ENCODE measurements at regions not wholly inside any gene's neighbourhood (a gene's known extent, or its start where the extent isn't known, plus 50 kb on each side); places are given as distances from the start of the nearest gene placed in this dataset.

DNA sequence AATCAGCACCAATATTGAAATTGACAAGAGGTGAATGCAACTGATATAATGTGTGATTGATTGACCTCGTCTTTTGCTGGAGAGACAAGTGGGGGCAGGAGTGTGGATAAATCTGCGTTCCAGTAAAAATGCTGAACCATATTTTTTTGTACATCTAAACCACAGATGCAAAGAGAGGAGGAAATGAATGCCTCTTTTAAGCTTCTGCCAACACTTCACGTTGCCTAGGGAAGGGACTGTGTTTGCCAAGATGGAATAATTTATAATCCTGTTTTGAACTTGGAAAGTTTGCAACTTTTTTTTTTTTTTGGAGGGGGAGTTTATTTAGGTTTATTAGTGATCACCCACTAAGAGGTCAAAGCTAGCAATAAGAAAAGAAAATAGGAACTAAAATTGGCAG, 288.2 kb upstream of the EEF2KMT start:
- TF ChIP-seq, protein P1, sequence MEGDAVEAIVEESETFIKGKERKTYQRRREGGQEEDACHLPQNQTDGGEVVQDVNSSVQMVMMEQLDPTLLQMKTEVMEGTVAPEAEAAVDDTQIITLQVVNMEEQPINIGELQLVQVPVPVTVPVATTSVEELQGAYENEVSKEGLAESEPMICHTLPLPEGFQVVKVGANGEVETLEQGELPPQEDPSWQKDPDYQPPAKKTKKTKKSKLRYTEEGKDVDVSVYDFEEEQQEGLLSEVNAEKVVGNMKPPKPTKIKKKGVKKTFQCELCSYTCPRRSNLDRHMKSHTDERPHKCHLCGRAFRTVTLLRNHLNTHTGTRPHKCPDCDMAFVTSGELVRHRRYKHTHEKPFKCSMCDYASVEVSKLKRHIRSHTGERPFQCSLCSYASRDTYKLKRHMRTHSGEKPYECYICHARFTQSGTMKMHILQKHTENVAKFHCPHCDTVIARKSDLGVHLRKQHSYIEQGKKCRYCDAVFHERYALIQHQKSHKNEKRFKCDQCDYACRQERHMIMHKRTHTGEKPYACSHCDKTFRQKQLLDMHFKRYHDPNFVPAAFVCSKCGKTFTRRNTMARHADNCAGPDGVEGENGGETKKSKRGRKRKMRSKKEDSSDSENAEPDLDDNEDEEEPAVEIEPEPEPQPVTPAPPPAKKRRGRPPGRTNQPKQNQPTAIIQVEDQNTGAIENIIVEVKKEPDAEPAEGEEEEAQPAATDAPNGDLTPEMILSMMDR (IDR thresholded peaks at IDR 0.05; ENCODE audit: extremely low read depth, missing control alignments): no peak

DNA sequence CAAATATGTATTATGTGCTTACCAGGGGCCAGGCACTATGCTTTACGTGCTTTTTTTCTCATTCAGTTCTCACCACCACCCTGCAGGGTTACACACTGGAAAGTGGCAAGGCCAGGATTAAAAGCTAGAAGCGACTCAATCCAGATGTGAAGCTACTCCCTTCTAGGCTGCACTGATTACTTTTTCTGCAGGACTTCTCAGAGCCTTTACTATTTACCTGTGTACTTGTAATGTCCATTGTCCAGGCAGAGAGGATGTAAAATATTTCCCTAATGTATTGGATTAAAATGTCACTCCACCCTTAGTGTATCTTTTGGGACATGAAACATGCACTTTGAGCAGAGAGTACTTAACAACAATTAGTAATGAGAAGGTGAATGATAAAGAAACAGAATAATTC, 287.5 kb upstream of the EEF2KMT start:
- TF ChIP-seq, protein P1 (IDR thresholded peaks at IDR 0.05; ENCODE audit: extremely low read depth, missing control alignments): no peak
- DNase-seq (ENCODE audit: low spot score): no peak

More for the DNA sequence above, 288.2 kb upstream of the EEF2KMT start:
- DNase-seq (ENCODE audit: low spot score): no peak

DNA sequence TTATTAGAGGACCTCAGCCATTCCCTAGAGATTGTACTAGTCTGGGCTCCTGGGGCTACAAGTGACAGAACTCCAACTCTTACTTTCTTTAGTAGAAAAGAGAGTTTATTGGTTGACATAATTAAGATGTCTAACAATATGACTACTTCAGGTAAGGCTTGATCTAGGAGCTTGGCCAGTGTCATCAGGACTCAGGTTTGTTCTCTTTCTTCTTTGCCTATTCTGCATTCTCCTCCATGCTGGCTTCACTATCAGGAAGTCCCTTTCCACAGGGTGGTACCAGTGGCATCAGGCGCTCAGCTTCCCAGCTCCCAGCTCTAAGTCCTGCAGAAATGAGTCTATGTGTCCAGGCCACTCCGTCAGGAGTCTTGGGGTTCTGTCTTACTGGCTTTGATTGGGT, 286.1 kb upstream of the EEF2KMT start:
- TF ChIP-seq, protein P1 (IDR thresholded peaks at IDR 0.05; ENCODE audit: extremely low read depth, missing control alignments): no peak
- no peak for DNase-seq (ENCODE audit: low spot score)

DNA sequence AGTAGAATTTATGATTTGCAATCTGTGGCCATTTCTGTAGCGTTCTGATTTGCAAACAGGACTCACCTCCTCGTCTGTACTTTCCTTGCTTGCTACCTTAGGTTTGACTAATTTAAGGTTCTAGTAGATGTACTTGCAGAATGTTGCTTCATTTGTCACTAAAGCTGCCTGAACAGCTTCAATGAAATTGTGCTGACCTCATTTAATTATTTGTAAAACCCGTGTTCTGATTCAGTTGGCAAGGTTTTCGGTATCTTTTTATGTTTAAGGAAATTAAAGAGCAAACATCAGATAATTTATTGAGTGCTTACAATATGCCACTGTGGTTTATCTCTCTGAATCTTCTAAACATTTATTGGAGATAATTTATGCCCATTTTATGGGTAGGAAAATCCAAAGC, 284.9 kb upstream of the EEF2KMT start:
- TF ChIP-seq, protein P1 (IDR thresholded peaks at IDR 0.05; ENCODE audit: extremely low read depth, missing control alignments): no peak
- DNase-seq (ENCODE audit: low spot score): no peak

DNA sequence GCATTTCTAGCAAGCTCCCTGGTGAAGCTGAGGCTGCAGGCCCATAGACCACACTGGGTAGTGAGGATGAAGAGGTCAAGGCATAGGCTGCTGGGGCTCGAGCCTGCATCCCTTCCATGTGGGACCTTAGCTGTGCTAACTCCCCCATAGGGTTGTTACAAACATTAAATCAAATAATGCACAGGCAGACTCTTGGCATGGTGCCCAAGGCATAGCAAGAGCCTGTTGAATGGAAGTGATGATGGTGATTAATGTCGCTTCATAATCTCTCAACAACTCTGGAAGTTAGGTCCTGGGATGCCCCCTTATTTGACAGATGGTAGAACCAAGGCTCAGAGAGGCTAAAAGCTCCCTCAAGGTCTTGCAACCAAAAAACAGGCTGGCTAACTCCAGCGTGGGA, 283.9 kb upstream of the EEF2KMT start:
- TF ChIP-seq, protein P1 (IDR thresholded peaks at IDR 0.05; ENCODE audit: extremely low read depth, missing control alignments): no peak
- no peak for DNase-seq (ENCODE audit: low spot score)

DNA sequence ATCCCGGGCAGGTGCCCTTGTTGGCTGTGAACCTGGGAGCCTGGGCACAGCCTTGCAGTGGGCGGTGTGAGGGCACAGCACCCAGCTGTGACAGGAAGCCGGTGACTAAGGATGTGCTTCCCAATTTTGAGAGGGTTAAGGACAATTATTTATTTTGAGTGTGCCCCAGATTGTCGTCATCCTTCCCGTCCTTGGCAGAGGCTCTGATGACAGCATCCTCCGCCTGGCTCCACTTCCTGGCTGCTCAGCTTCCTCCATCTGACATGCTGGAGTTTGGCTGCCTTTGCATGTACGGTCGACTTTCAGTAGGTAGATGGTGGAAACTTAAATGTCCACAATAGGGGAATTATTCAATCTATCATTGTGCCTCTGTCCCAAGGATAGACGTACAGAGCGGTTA, 282.4 kb upstream of the EEF2KMT start:
- no peak for DNase-seq (ENCODE audit: low spot score)
- TF ChIP-seq, protein P1 (IDR thresholded peaks at IDR 0.05; ENCODE audit: extremely low read depth, missing control alignments): no peak

DNA sequence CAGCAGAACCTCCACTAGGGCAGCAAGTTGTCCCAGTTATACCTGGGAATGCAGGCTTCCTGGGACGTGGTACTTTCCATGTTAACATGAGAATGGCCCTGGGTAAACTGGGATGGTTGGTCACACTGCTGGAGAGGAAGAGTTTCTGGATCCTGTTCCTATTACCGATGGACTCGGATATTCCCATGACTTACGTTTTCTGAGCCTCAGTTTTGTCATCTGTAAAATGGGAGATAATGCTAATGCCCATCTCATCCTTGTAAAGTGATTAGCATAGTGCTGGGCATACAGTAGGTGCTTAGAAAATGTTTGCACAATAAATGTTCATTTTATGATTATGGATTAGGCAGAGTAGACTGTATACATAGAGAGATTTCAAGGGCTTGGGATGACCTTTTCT, 280.9 kb upstream of the EEF2KMT start:
- no peak for DNase-seq (ENCODE audit: low spot score)
- TF ChIP-seq, protein P1 (IDR thresholded peaks at IDR 0.05; ENCODE audit: extremely low read depth, missing control alignments): no peak

All from GM20000 (cell line).